ENCODE measurements at regions not wholly inside any gene's neighbourhood (a gene's known extent, or its start where the extent isn't known, plus 50 kb on each side); places are given as distances from the start of the nearest gene placed in this dataset.
A peak's percentile ranks its signal among the peaks of the same experiment; 100 is the strongest.

DNA sequence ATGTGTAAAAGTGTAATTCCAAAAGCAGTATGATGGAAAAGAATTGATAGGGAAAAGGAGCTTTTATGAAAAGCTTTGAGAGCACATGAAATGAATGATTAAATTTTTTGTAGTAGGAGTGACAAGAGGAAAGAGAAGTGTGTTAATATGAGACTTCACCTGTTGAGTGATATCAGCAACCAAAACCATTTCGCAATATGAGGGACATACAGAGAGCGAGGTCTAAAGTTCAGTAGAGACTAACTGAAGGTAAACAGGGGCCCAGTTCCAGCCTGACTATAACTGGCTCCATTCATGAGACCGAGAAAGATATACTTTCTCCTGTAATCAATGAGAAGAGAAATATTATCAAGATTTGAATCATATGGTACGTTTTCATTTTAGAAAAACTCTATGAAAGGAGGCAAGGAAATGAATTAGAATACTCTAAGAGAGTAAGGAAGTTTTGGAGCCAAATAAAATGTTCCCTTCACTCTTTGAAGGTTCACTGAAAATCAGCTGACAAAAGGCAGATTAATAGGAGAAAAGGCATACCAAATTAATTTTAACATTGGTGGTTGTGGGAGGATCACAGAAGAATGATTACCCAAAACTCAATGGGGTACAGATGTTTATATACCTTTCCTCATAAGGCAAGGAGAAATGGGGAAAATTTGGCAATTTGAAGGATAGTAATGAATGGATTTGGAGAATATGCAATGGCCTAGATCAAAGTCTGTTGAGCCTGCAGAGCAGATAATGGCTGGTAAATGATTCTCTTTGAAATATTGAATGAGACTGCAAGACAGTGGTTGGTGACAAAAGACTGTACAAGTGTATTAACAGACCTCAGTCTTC is 932.2 kb downstream of the TDRD15 start (continued):
- TF ChIP-seq, protein P1, sequence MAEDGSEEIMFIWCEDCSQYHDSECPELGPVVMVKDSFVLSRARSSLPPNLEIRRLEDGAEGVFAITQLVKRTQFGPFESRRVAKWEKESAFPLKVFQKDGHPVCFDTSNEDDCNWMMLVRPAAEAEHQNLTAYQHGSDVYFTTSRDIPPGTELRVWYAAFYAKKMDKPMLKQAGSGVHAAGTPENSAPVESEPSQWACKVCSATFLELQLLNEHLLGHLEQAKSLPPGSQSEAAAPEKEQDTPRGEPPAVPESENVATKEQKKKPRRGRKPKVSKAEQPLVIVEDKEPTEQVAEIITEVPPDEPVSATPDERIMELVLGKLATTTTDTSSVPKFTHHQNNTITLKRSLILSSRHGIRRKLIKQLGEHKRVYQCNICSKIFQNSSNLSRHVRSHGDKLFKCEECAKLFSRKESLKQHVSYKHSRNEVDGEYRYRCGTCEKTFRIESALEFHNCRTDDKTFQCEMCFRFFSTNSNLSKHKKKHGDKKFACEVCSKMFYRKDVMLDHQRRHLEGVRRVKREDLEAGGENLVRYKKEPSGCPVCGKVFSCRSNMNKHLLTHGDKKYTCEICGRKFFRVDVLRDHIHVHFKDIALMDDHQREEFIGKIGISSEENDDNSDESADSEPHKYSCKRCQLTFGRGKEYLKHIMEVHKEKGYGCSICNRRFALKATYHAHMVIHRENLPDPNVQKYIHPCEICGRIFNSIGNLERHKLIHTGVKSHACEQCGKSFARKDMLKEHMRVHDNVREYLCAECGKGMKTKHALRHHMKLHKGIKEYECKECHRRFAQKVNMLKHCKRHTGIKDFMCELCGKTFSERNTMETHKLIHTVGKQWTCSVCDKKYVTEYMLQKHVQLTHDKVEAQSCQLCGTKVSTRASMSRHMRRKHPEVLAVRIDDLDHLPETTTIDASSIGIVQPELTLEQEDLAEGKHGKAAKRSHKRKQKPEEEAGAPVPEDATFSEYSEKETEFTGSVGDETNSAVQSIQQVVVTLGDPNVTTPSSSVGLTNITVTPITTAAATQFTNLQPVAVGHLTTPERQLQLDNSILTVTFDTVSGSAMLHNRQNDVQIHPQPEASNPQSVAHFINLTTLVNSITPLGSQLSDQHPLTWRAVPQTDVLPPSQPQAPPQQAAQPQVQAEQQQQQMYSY (CRISPR knock-in tag; IDR thresholded peaks at IDR 0.05): no peak
- TF ChIP-seq, protein P2, sequence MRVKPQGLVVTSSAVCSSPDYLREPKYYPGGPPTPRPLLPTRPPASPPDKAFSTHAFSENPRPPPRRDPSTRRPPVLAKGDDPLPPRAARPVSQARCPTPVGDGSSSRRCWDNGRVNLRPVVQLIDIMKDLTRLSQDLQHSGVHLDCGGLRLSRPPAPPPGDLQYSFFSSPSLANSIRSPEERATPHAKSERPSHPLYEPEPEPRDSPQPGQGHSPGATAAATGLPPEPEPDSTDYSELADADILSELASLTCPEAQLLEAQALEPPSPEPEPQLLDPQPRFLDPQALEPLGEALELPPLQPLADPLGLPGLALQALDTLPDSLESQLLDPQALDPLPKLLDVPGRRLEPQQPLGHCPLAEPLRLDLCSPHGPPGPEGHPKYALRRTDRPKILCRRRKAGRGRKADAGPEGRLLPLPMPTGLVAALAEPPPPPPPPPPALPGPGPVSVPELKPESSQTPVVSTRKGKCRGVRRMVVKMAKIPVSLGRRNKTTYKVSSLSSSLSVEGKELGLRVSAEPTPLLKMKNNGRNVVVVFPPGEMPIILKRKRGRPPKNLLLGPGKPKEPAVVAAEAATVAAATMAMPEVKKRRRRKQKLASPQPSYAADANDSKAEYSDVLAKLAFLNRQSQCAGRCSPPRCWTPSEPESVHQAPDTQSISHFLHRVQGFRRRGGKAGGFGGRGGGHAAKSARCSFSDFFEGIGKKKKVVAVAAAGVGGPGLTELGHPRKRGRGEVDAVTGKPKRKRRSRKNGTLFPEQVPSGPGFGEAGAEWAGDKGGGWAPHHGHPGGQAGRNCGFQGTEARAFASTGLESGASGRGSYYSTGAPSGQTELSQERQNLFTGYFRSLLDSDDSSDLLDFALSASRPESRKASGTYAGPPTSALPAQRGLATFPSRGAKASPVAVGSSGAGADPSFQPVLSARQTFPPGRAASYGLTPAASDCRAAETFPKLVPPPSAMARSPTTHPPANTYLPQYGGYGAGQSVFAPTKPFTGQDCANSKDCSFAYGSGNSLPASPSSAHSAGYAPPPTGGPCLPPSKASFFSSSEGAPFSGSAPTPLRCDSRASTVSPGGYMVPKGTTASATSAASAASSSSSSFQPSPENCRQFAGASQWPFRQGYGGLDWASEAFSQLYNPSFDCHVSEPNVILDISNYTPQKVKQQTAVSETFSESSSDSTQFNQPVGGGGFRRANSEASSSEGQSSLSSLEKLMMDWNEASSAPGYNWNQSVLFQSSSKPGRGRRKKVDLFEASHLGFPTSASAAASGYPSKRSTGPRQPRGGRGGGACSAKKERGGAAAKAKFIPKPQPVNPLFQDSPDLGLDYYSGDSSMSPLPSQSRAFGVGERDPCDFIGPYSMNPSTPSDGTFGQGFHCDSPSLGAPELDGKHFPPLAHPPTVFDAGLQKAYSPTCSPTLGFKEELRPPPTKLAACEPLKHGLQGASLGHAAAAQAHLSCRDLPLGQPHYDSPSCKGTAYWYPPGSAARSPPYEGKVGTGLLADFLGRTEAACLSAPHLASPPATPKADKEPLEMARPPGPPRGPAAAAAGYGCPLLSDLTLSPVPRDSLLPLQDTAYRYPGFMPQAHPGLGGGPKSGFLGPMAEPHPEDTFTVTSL (CRISPR knock-in tag; IDR thresholded peaks at IDR 0.05; ENCODE audit: borderline replicate concordance): peak; percentile 98
- TF ChIP-seq TCF7 (IDR thresholded peaks at IDR 0.05; ENCODE audit: low read depth): peak; percentile 72
- peak; percentile 89 for TF ChIP-seq SIX4 (CRISPR knock-in tag; IDR thresholded peaks at IDR 0.05)
- TF ChIP-seq, protein P3, sequence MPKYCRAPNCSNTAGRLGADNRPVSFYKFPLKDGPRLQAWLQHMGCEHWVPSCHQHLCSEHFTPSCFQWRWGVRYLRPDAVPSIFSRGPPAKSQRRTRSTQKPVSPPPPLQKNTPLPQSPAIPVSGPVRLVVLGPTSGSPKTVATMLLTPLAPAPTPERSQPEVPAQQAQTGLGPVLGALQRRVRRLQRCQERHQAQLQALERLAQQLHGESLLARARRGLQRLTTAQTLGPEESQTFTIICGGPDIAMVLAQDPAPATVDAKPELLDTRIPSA (CRISPR knock-in tag; IDR thresholded peaks at IDR 0.05; ENCODE audit: borderline replicate concordance): no peak
- TF ChIP-seq, protein P4, sequence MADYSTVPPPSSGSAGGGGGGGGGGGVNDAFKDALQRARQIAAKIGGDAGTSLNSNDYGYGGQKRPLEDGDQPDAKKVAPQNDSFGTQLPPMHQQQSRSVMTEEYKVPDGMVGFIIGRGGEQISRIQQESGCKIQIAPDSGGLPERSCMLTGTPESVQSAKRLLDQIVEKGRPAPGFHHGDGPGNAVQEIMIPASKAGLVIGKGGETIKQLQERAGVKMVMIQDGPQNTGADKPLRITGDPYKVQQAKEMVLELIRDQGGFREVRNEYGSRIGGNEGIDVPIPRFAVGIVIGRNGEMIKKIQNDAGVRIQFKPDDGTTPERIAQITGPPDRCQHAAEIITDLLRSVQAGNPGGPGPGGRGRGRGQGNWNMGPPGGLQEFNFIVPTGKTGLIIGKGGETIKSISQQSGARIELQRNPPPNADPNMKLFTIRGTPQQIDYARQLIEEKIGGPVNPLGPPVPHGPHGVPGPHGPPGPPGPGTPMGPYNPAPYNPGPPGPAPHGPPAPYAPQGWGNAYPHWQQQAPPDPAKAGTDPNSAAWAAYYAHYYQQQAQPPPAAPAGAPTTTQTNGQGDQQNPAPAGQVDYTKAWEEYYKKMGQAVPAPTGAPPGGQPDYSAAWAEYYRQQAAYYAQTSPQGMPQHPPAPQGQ (CRISPR knock-in tag; IDR thresholded peaks at IDR 0.05; ENCODE audit: borderline replicate concordance): no peak
- peak; percentile 57 for TF ChIP-seq FOXA1 (IDR thresholded peaks at IDR 0.05)
- TF ChIP-seq FOXA1 (CRISPR knock-in tag; IDR thresholded peaks at IDR 0.05): peak; percentile 97
- TF ChIP-seq ZNF256 (CRISPR knock-in tag; conservative IDR thresholded peaks at IDR 0.05): no peak
- TF ChIP-seq ZNF552 (CRISPR knock-in tag; IDR thresholded peaks at IDR 0.05; ENCODE audit: borderline replicate concordance): no peak
- TF ChIP-seq FOXK2 (IDR thresholded peaks at IDR 0.05): peak; percentile 91
- peak; percentile 86; the same call in 1 of the 2 replicates for TF ChIP-seq SIX1 (CRISPR knock-in tag; IDR thresholded peaks at IDR 0.05; ENCODE audit: borderline replicate concordance)

Measured in HepG2 (cell line).